Endothelial cell of umbilical vein (primary cell): ENCODE measurements at regions not wholly inside any gene's neighbourhood (a gene's known extent, or its start where the extent isn't known, plus 50 kb on each side); places are given as distances from the start of the nearest gene placed in this dataset.

Experiments
- EZH2 ChIP-seq: IDR thresholded peaks from 2 replicates; pipeline ENCODE4 v1.6.1; 2012; ENCODE audit warnings: borderline replicate concordance, low read depth, mild to moderate bottlenecking, moderate library complexity, low read length, inconsistent platforms; ENCODE audit not compliant: severe bottlenecking
- FOS ChIP-seq: IDR thresholded peaks from 2 replicates; pipeline ENCODE4 v1.6.1; 2011; ENCODE audit warnings: mild to moderate bottlenecking, low read length, moderate library complexity, borderline replicate concordance; ENCODE audit not compliant: insufficient read depth
- TF ChIP-seq, protein P1 (sequence below), 2 donors: IDR thresholded peaks; 1 replicate in 1 of 2; 2 replicates in 1 of 2; pipeline ENCODE4 v1.5.1; 2011; ENCODE audit warnings: low read length in 2 of 2, mild to moderate bottlenecking in 2 of 2, moderate library complexity in 2 of 2, control low read depth in 1 of 2, inconsistent platforms in 1 of 2, low read depth in 1 of 2; ENCODE audit not compliant: insufficient read depth in 1 of 2; ENCODE audit errors: extremely low read depth in 1 of 2

DNA sequence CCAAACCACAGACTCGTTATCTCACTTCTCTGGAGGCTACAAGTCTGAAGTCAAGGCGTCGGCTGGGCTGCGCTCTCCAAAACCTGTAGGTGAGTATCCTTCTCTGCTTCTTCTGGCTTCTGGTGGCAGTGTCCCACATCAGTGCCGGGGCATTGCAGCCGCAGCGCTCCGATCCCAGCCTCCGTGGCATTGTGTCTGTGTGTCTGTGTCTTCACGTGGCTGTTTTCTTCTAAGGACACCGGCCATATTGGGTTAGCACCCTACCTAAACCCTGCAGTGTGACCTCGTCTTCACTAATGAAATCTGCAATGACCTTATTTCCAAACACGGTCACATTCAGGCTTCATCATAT is 584.9 kb upstream of the COBL start:
- no peak for TF ChIP-seq FOS
- no peak for TF ChIP-seq EZH2
- TF ChIP-seq, protein P1, sequence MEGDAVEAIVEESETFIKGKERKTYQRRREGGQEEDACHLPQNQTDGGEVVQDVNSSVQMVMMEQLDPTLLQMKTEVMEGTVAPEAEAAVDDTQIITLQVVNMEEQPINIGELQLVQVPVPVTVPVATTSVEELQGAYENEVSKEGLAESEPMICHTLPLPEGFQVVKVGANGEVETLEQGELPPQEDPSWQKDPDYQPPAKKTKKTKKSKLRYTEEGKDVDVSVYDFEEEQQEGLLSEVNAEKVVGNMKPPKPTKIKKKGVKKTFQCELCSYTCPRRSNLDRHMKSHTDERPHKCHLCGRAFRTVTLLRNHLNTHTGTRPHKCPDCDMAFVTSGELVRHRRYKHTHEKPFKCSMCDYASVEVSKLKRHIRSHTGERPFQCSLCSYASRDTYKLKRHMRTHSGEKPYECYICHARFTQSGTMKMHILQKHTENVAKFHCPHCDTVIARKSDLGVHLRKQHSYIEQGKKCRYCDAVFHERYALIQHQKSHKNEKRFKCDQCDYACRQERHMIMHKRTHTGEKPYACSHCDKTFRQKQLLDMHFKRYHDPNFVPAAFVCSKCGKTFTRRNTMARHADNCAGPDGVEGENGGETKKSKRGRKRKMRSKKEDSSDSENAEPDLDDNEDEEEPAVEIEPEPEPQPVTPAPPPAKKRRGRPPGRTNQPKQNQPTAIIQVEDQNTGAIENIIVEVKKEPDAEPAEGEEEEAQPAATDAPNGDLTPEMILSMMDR (IDR thresholded peaks at IDR 0.05; ENCODE audit: extremely low read depth in 1 of 2, insufficient read depth in 1 of 2, low read depth in 1 of 2, low read length in 2 of 2): no peak
